ENCODE measurements at regions not wholly inside any gene's neighbourhood (a gene's known extent, or its start where the extent isn't known, plus 50 kb on each side); places are given as distances from the start of the nearest gene placed in this dataset.

- TF ChIP-seq ZNF274 (IDR thresholded peaks at IDR 0.05; ENCODE audit: low read depth, low read length): no peak
- H3K4me3 ChIP-seq (ENCODE audit: low read length): no peak overlapping the region
Measured at GRCh38 chr14:61847861-61848260, 85.6 kb downstream of the SNAPC1 start.

GRCh38 chr14:61854898-61855297 lies 92.7 kb downstream of the SNAPC1 start:
- TF ChIP-seq ZNF274 (IDR thresholded peaks at IDR 0.05; ENCODE audit: low read depth, low read length): no peak

GRCh38 chr14:61860294-61860918 lies 98.2 kb downstream of the SNAPC1 start:
- TF ChIP-seq ZNF274 (IDR thresholded peaks at IDR 0.05; ENCODE audit: low read depth, low read length): no peak
- no peak overlapping the region for H3K4me3 ChIP-seq (ENCODE audit: low read length)

More at GRCh38 chr14:61854898-61855297, 92.7 kb downstream of the SNAPC1 start:
- H3K4me3 ChIP-seq (ENCODE audit: low read length): no peak overlapping the region

GRCh38 chr14:61861320-61861865 lies 99.2 kb downstream of the SNAPC1 start:
- H3K4me3 ChIP-seq (ENCODE audit: low read length): no peak overlapping the region
- TF ChIP-seq ZNF274 (IDR thresholded peaks at IDR 0.05; ENCODE audit: low read depth, low read length): no peak

GRCh38 chr14:61864329-61864898 lies 102.2 kb downstream of the SNAPC1 start:
- TF ChIP-seq ZNF274 (IDR thresholded peaks at IDR 0.05; ENCODE audit: low read depth, low read length): no peak
- no peak overlapping the region for H3K4me3 ChIP-seq (ENCODE audit: low read length)

- TF ChIP-seq ZNF274 (IDR thresholded peaks at IDR 0.05; ENCODE audit: low read depth, low read length): no peak
Measured at GRCh38 chr14:61866932-61867920, 105.0 kb downstream of the SNAPC1 start.

GRCh38 chr14:61868846-61869245 lies 106.6 kb downstream of the SNAPC1 start:
- H3K4me3 ChIP-seq (ENCODE audit: low read length): no peak overlapping the region
- no peak for TF ChIP-seq ZNF274 (IDR thresholded peaks at IDR 0.05; ENCODE audit: low read depth, low read length)

More at GRCh38 chr14:61866932-61867920, 105.0 kb downstream of the SNAPC1 start:
- no peak overlapping the region for H3K4me3 ChIP-seq (ENCODE audit: low read length)

- no peak overlapping the region for H3K4me3 ChIP-seq (ENCODE audit: low read length)
- TF ChIP-seq ZNF274 (IDR thresholded peaks at IDR 0.05; ENCODE audit: low read depth, low read length): no peak
Measured at GRCh38 chr14:61870163-61870562, 107.9 kb downstream of the SNAPC1 start.

- H3K4me3 ChIP-seq (ENCODE audit: low read length): no peak overlapping the region
- no peak for TF ChIP-seq ZNF274 (IDR thresholded peaks at IDR 0.05; ENCODE audit: low read depth, low read length)
Measured at GRCh38 chr14:61872452-61872851, 110.2 kb downstream of the SNAPC1 start.

GRCh38 chr14:61875483-61875882 lies 113.3 kb downstream of the SNAPC1 start:
- no peak overlapping the region for H3K4me3 ChIP-seq (ENCODE audit: low read length)
- no peak for TF ChIP-seq ZNF274 (IDR thresholded peaks at IDR 0.05; ENCODE audit: low read depth, low read length)

GRCh38 chr14:61876362-61877034 lies 114.3 kb downstream of the SNAPC1 start:
- TF ChIP-seq ZNF274 (IDR thresholded peaks at IDR 0.05; ENCODE audit: low read depth, low read length): no peak
- no peak overlapping the region for H3K4me3 ChIP-seq (ENCODE audit: low read length)

- no peak for TF ChIP-seq ZNF274 (IDR thresholded peaks at IDR 0.05; ENCODE audit: low read depth, low read length)
- no peak overlapping the region for H3K4me3 ChIP-seq (ENCODE audit: low read length)
Measured at GRCh38 chr14:61877035-61877390, 114.8 kb downstream of the SNAPC1 start.

GRCh38 chr14:61877768-61878167 lies 115.5 kb downstream of the SNAPC1 start:
- H3K4me3 ChIP-seq (ENCODE audit: low read length): no peak overlapping the region
- no peak for TF ChIP-seq ZNF274 (IDR thresholded peaks at IDR 0.05; ENCODE audit: low read depth, low read length)

- no peak for TF ChIP-seq ZNF274 (IDR thresholded peaks at IDR 0.05; ENCODE audit: low read depth, low read length)
- no peak overlapping the region for H3K4me3 ChIP-seq (ENCODE audit: low read length)
Measured at GRCh38 chr14:61878931-61879330, 116.7 kb downstream of the SNAPC1 start.

All from GM08714 (cell line).